ENCODE measurements at regions not wholly inside any gene's neighbourhood (a gene's known extent, or its start where the extent isn't known, plus 50 kb on each side); places are given as distances from the start of the nearest gene placed in this dataset.

DNA sequence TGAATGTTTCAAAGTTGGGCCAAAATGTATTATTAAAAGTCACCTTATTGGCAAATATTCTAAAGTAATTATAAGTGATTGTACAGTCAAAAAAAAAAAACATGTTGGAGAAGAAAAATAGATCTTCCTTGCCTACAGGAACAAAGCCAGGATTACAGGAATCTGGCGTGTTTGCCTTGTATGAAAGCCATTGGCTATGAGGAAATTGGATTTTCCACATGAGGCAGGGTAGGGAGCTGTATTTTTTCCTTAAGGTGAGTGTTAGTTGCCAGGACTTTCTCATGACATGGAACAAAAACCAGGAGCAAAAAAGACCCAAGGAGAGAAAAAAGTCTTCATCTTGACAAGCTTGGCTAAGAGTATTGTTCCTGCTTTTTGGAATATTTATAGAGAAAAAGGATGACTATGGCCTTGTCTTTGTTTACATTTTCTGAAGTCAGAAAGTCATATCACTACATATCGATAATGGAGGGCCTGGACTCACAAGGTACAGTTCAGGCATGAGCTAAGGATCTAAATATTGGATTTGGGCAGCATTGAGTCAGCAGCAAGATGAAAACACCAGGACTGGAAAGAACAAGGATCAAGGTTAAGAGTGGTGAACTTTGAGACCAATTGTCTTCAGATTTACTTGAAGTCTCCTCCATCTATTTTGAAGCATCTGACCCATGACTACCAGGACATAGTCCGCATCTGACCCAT lies 68.4 kb upstream of the FLRT2 start:
- in situ Hi-C loops (cut with HindIII; ENCODE audit: low pct_ligation_motif_present, low pct_unique_long_range_greater_than_20kb, low sequenced_read_pairs), result no loop called here

DNA sequence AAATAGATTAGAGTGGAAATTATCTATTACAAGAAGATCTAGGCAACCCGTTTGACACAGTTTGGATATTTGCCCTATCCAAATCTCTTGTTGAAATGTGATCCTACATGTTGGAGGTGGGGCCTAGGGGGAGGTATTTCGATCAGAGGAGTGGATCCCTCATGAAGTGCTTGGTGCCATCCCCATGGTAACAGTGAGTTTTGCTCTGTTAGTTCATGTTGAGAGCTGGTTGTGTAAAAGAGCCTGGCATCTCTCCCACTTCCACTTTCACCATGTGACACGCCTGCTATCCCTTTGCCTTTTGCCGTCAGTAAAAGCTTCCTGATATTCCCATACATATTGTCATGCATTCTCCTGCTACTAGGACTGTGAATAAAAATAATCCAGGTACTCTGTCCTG lies 66.4 kb upstream of the FLRT2 start:
- DNase-seq, result no peak
- in situ Hi-C loops (cut with HindIII; ENCODE audit: low pct_ligation_motif_present, low pct_unique_long_range_greater_than_20kb, low sequenced_read_pairs), result no loop called here

More for the DNA sequence above, 68.4 kb upstream of the FLRT2 start:
- no peak for DNase-seq

DNA sequence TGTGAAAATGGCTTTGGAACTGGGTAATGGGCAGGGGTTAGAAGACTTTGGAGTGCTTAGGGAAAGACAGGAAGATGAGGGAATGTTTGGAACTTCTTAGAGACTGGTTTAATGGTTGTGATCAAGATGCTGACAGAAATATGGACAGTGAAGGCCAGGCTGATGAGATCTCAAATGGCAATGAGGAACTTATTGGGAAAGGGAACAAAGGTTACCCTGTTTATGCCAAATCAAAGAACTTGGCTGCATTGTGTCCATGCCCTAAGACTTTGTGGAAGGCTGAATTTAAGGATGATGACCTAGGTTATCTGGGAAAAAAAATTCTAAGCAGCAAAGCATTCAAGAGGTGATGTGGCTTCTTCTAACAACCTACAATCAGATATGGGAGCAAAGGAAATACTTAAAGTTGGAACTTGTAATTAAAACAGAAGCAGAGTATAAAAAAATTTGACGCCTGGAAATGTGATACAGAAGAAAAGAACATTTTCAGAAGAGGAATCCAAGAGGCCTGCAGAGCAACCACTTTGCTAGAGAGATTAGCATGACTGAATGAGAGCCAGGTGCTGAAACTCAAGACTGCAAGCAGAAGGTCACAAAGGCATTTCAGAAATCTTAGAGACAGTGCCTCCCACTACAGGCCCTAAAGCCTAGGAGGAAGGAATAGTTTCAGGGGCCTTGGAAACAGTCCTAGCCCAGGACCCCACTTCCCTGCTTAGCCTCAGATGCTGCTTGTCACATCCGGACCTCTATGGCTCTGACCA lies 65.6 kb upstream of the FLRT2 start:
- no peak for DNase-seq
- in situ Hi-C loops (cut with HindIII; ENCODE audit: low pct_ligation_motif_present, low pct_unique_long_range_greater_than_20kb, low sequenced_read_pairs), result no loop called here

- in situ Hi-C loops (cut with HindIII; ENCODE audit: low pct_ligation_motif_present, low pct_unique_long_range_greater_than_20kb, low sequenced_read_pairs), result no loop called here
- no peak for DNase-seq
Observed at GRCh38 chr14:85466678-85467077, 63.3 kb upstream of the FLRT2 start.

DNA sequence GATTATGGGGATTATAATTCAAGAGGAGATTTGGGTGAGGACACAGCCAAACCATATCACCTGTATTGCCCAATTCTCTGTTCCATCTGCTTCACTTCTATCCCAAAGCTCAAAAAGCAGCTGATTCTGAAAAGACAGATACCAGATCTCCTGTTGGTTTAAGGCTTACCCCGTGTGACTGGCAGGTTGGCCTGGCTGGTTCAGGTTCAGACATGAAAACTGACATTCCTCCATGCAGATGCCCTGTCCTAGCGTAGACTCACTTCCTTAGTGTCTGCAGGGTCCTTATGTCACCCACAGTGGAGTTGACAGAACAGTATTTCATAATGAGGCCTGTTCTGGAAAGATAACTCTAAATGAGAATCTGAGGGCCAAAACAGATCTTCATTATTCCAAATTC lies 61.1 kb upstream of the FLRT2 start:
- in situ Hi-C loops (cut with HindIII; ENCODE audit: low pct_ligation_motif_present, low pct_unique_long_range_greater_than_20kb, low sequenced_read_pairs), result no loop called here

GRCh38 chr14:85471156-85471555 lies 58.8 kb upstream of the FLRT2 start:
- in situ Hi-C loops (cut with HindIII; ENCODE audit: low pct_ligation_motif_present, low pct_unique_long_range_greater_than_20kb, low sequenced_read_pairs), result no loop called here
- DNase-seq, result no peak

More for the DNA sequence above, 61.1 kb upstream of the FLRT2 start:
- no peak for DNase-seq

GRCh38 chr14:85471744-85472143 lies 58.2 kb upstream of the FLRT2 start:
- in situ Hi-C loops (cut with HindIII; ENCODE audit: low pct_ligation_motif_present, low pct_unique_long_range_greater_than_20kb, low sequenced_read_pairs), result no loop called here
- peak; percentile 7 for DNase-seq

DNA sequence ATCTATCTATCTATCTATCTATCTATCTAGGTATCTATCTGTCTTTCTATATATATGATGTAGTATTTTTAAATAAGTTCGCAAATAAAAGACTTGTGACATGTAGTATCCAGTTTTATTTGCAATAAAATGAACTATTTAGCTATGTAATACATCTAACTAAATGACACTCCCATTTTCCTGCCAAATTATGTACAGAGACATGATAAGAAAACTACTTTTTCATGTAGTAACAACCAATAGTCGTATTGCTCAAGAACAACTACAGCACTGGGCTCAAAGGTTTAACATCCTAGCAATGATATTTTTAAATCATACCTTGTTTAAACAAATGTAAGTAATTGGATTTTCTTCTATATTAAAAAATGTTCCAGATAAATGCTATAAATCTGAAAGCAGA lies 55.5 kb upstream of the FLRT2 start:
- in situ Hi-C loops (cut with HindIII; ENCODE audit: low pct_ligation_motif_present, low pct_unique_long_range_greater_than_20kb, low sequenced_read_pairs), result no loop called here
- DNase-seq, result no peak

DNA sequence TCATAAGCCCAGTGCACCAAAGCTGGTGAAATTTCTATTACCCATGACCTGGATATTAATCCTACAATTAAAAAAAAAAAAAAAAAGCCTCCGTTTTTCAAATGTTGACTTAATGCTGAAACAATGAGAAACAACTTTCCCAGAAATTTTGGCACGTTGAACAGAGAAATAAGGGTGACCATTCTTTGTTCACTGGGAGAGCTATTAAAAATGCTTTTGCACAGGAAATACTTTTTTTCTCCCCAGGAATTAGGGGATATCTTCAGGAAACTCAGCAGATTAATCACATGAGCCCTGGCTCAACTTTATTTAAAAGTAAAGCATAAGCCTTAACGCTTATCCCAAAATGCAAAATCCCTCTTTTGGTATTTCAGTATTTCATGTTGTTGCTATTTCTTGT lies 54.8 kb upstream of the FLRT2 start:
- no peak for DNase-seq
- in situ Hi-C loops (cut with HindIII; ENCODE audit: low pct_ligation_motif_present, low pct_unique_long_range_greater_than_20kb, low sequenced_read_pairs), result no loop called here

GRCh38 chr14:85479306-85479705 lies 50.6 kb upstream of the FLRT2 start:
- in situ Hi-C loops (cut with HindIII; ENCODE audit: low pct_ligation_motif_present, low pct_unique_long_range_greater_than_20kb, low sequenced_read_pairs), result no loop called here
- DNase-seq, result no peak

DNA sequence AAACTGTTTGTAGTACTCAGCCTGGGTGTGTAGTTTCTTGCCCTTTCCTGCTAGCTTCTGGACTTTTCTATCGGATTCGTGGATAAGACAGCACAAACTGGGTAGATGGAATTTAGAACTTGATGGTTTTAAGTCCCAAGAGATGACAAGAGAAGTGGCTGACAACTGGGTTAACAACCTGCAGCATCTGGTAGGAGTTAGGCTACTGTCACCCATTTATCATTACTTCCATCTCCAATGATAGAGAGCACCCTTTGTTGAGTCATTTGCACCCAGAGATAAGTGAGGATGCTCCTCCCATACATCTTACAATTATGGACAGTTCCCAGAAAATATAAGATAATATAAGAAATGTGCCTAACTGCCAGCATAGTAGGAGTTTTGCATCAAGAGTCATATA lies 50.2 kb upstream of the FLRT2 start:
- in situ Hi-C loops (cut with HindIII; ENCODE audit: low pct_ligation_motif_present, low pct_unique_long_range_greater_than_20kb, low sequenced_read_pairs), result no loop called here
- DNase-seq, result no peak
